ENCODE measurements at regions not wholly inside any gene's neighbourhood (a gene's known extent, or its start where the extent isn't known, plus 50 kb on each side); places are given as distances from the start of the nearest gene placed in this dataset.
"Not testable (repeated sequence)": the region's sequence is repeated elsewhere in the genome, so short reads cannot be mapped to it uniquely, and the experiment has no call there.

GRCh38 chr9:17888066-17888465 lies 309.2 kb downstream of the SH3GL2 start:
- no peak for TF ChIP-seq CTCF (IDR thresholded peaks at IDR 0.05; ENCODE audit: control insufficient read depth, extremely low read depth, insufficient read depth)
- DNase-seq (ENCODE audit: low read depth): no peak
- no peak overlapping the region for H3K4me3 ChIP-seq (ENCODE audit: low read depth, low read length)

GRCh38 chr9:17888964-17889363 lies 310.1 kb downstream of the SH3GL2 start:
- DNase-seq (ENCODE audit: low read depth); H3K4me3 ChIP-seq (ENCODE audit: low read depth, low read length): not testable (repeated sequence)

- no peak overlapping the region for H3K4me3 ChIP-seq (ENCODE audit: low read depth, low read length)
- no peak for TF ChIP-seq CTCF (IDR thresholded peaks at IDR 0.05; ENCODE audit: control insufficient read depth, extremely low read depth, insufficient read depth)
- DNase-seq (ENCODE audit: low read depth): peak; percentile 0
Measured at GRCh38 chr9:17894501-17895160, 315.8 kb downstream of the SH3GL2 start.

- no peak for TF ChIP-seq CTCF (IDR thresholded peaks at IDR 0.05; ENCODE audit: control insufficient read depth, extremely low read depth, insufficient read depth)
- H3K4me3 ChIP-seq (ENCODE audit: low read depth, low read length): no peak overlapping the region
- no peak for DNase-seq (ENCODE audit: low read depth)
Measured at GRCh38 chr9:17900606-17901005, 321.7 kb downstream of the SH3GL2 start.

GRCh38 chr9:17905366-17905765 lies 326.5 kb downstream of the SH3GL2 start:
- no peak overlapping the region for H3K4me3 ChIP-seq (ENCODE audit: low read depth, low read length)
- no peak for DNase-seq (ENCODE audit: low read depth)
- no peak for TF ChIP-seq CTCF (IDR thresholded peaks at IDR 0.05; ENCODE audit: control insufficient read depth, extremely low read depth, insufficient read depth)

GRCh38 chr9:17905781-17906175 lies 326.9 kb downstream of the SH3GL2 start:
- no peak for TF ChIP-seq CTCF (IDR thresholded peaks at IDR 0.05; ENCODE audit: control insufficient read depth, extremely low read depth, insufficient read depth)
- no peak for DNase-seq (ENCODE audit: low read depth)
- no peak overlapping the region for H3K4me3 ChIP-seq (ENCODE audit: low read depth, low read length)

GRCh38 chr9:17906176-17906840 lies 327.4 kb downstream of the SH3GL2 start:
- DNase-seq (ENCODE audit: low read depth): no peak
- no peak for TF ChIP-seq CTCF (IDR thresholded peaks at IDR 0.05; ENCODE audit: control insufficient read depth, extremely low read depth, insufficient read depth)
- H3K4me3 ChIP-seq (ENCODE audit: low read depth, low read length): no peak overlapping the region

All from LNCaP clone FGC (cell line).